Esophagus squamous epithelium (tissue), 5 donors: ENCODE measurements at regions not wholly inside any gene's neighbourhood (a gene's known extent, or its start where the extent isn't known, plus 50 kb on each side); places are given as distances from the start of the nearest gene placed in this dataset.

Experiments used
- DNase-seq: peaks from one replicate; lab custom pipeline; 2025; lab: John Stamatoyannopoulos, UW
- H3K27ac ChIP-seq, 4 donors: fragments of 200-600 bp; sonication (generic); one replicate each; pipeline ENCODE4 v1.5.1; 2016 to 2019; ENCODE audit warnings: mild to moderate bottlenecking in 1 of 4
- H3K27me3 ChIP-seq, 4 donors: fragments of 200-600 bp; sonication (generic); 1 replicate in 3 of 4; 2 replicates in 1 of 4; pipeline versions ENCODE4 v1.5.1 to v1.6.0; 2017 to 2021; ENCODE audit warnings: antibody characterized with exemption in 1 of 4
- H3K36me3 ChIP-seq, 3 donors: fragments of 200-600 bp; sonication (generic); one replicate each; pipeline ENCODE4 v1.5.1; 2016 to 2019
- H3K4me1 ChIP-seq, 3 donors: fragments of 200-600 bp; sonication (generic); one replicate each; pipeline ENCODE4 v1.5.1; 2017 to 2019
- H3K4me3 ChIP-seq, 4 donors: fragments of 200-600 bp; sonication (generic); 1 replicate in 3 of 4; 2 replicates in 1 of 4; pipeline ENCODE4 v1.5.1; 2016 to 2019; ENCODE audit warnings: mild to moderate bottlenecking in 2 of 4, moderate library complexity in 1 of 4
- H3K9me3 ChIP-seq, 3 donors: fragments of 200-600 bp; sonication (generic); one replicate each; pipeline ENCODE4 v1.5.1; 2016 to 2019
- POLR2A ChIP-seq, 4 donors: fragments of 450-650 bp; IDR thresholded peaks; one replicate each; pipeline ENCODE4 v1.6.1; 2017; ENCODE audit warnings: antibody characterized with exemption in 4 of 4, mild to moderate bottlenecking in 4 of 4, moderate library complexity in 3 of 4
- WGBS, 2 donors: methylation state at CpG; one replicate each; pipeline ENCODE4 v1.1.5; 2018; 5-methylcytosine and 5-hydroxymethylcytosine counted together
- intact Hi-C: fragments of 100-400 bp; cut with DNase I; formaldehyde crosslinking; loops from one replicate; pipeline ENCODE4 v1.15.0; 2022
- TF ChIP-seq, protein P1 (sequence below), 6 experiments: fragments of 450-650 bp in 4 of 6; fragments of 200-600 bp in 2 of 6; sonication (generic) in 2 of 6; IDR thresholded peaks; one replicate each; pipeline ENCODE4 v1.5.1; 2016 to 2019; ENCODE audit warnings: antibody characterized with exemption in 6 of 6, mild to moderate bottlenecking in 4 of 6, moderate library complexity in 4 of 6
- donor health status: DM: yes; HTN: yes; CAD: no.

DNA sequence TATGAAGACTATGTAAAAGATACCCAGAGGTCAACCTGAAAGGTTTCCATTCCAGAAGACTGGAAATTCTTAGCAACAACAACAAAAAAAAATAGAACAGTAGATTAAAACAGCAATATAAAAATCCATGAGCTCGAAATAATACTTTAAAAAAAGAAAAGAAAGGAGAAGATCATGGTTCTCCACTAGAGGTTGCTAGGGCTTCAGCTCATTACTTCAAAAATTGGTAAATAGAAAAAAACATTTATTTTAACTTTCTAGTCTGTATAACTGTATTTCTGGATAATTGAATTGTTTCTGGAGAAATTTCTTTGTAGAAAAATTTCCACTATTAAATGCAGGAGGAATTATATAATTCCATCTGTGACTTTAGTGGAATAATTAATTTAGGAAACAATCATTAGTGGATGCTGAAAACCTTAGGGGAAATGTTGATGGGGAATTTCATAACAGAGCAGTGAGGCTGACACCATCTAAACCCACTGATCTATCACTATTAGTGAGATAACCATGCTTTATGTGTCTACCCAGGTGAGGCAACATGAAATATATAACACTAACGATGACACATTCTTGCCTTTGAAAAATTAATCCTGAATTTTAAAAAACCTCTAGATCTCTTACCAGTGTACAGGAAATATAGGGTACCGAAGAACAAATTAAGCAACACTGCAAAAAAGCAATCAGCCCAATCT, 62.5 kb upstream of the SNRK start:
- TF ChIP-seq, protein P1, sequence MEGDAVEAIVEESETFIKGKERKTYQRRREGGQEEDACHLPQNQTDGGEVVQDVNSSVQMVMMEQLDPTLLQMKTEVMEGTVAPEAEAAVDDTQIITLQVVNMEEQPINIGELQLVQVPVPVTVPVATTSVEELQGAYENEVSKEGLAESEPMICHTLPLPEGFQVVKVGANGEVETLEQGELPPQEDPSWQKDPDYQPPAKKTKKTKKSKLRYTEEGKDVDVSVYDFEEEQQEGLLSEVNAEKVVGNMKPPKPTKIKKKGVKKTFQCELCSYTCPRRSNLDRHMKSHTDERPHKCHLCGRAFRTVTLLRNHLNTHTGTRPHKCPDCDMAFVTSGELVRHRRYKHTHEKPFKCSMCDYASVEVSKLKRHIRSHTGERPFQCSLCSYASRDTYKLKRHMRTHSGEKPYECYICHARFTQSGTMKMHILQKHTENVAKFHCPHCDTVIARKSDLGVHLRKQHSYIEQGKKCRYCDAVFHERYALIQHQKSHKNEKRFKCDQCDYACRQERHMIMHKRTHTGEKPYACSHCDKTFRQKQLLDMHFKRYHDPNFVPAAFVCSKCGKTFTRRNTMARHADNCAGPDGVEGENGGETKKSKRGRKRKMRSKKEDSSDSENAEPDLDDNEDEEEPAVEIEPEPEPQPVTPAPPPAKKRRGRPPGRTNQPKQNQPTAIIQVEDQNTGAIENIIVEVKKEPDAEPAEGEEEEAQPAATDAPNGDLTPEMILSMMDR (IDR thresholded peaks at IDR 0.05) = peak in 5 of 6 experiments; percentile 20 to 57 (median 39)
- no peak for TF ChIP-seq POLR2A (IDR thresholded peaks at IDR 0.05)
- H3K27ac ChIP-seq = no peak overlapping the region
- H3K4me1 ChIP-seq = no peaks in the 10 kb centered on the region
- intact Hi-C loops = no loop called here
- no peak overlapping the region for H3K4me3 ChIP-seq
- H3K9me3 ChIP-seq = peaks cover 0 to 3% (median 3%) of the 10 kb centered on the region in 3 donors
- no peak for DNase-seq
- no peaks in the 10 kb centered on the region for H3K36me3 ChIP-seq
- no peaks in the 10 kb centered on the region for H3K27me3 ChIP-seq
- WGBS, 2 donors = 55 to 68% methylated on average over 3 of the region's 3 CpGs

DNA sequence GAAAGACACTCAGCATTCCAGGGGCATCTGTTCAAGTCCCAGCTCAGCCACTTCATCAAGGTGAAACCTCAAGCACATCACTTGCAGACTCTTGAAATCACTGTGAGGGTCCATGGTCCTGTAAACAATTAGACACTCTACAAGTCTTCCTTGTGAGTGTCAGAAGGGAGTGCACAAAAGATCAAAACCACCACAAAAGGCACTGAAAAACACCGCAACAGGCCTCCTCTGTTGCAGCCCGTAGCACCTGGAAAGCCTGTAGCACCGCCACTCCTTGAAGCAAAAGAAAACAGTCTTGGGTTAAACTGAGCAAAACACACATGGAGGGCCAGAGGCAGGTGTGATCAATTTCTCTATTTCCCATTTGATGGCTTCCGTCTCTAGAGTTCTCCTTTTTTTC, 63.8 kb upstream of the SNRK start:
- no peak for DNase-seq
- H3K27ac ChIP-seq = no peak overlapping the region
- WGBS, 2 donors = 90% methylated on average over 4 of the region's 4 CpGs
- no peaks in the 10 kb centered on the region for H3K27me3 ChIP-seq
- TF ChIP-seq, protein P1 (IDR thresholded peaks at IDR 0.05) = no peak
- no peak for TF ChIP-seq POLR2A (IDR thresholded peaks at IDR 0.05)
- peaks cover 0 to 3% (median 0%) of the 10 kb centered on the region in 3 donors for H3K9me3 ChIP-seq
- no peaks in the 10 kb centered on the region for H3K4me1 ChIP-seq
- H3K4me3 ChIP-seq = no peak overlapping the region
- no peaks in the 10 kb centered on the region for H3K36me3 ChIP-seq
- intact Hi-C loops = no loop called here

DNA sequence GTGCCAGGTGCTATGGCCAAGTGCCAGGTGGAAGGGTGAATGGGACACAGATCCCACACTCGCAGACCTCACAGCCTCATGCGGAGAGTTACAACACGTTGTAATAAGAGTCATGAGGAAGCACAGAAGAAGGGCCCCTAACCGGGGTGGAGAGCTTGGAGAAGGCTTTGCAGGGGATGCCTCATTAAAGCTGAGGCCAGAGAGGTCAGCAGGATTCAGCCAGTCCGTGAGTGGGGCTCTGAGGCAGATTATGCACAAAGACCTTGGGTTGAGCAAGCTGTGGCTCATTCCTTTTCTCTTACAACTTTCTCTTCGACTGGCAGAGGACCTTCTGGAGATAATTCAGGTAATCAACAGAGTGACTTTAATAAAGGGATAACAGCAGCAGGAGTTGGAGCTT, 65.3 kb upstream of the SNRK start:
- Histone ChIP-seq H3K27ac (no peak overlapping the region), H3K9me3 (no peaks in the 10 kb centered on the region), H3K36me3 (no peaks in the 10 kb centered on the region), H3K4me1 (no peaks in the 10 kb centered on the region), H3K27me3 (no peaks in the 10 kb centered on the region), H3K4me3 (no peak overlapping the region)
- TF ChIP-seq POLR2A (IDR thresholded peaks at IDR 0.05) = no peak
- TF ChIP-seq, protein P1 (IDR thresholded peaks at IDR 0.05) = no peak
- intact Hi-C loops = no loop called here
- no peak for DNase-seq
- 60 to 65% methylated on average over 5 of the region's 6 CpGs for WGBS, 2 donors

DNA sequence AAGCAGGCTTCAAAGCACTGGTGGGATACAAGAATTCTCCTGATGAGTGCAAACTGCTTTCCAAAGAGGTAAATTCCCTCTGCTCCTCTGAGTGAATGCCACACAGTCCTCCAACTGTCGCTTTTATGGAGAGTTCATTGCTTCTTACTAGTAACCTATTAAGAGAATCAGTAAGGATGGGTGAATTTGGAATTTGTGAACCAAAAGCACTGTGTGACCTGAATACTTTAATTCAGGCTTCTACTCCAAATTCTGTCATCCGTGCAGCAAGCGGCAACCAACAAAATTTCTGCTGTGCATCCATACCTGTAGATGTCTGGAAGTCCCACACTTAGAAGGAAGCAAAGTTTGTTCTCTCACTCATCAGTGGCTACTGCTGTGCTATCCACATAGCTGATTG, 66.7 kb upstream of the SNRK start:
- no peak overlapping the region for H3K27ac ChIP-seq
- intact Hi-C loops = no loop called here
- H3K4me1 ChIP-seq = peaks cover 0 to 6% (median 0%) of the 10 kb centered on the region in 3 donors
- no peak overlapping the region for H3K4me3 ChIP-seq
- 93 to 97% methylated on average over 3 of the region's 3 CpGs for WGBS, 2 donors
- no peaks in the 10 kb centered on the region for H3K9me3 ChIP-seq
- no peaks in the 10 kb centered on the region for H3K36me3 ChIP-seq
- DNase-seq = no peak
- TF ChIP-seq, protein P1 (IDR thresholded peaks at IDR 0.05) = no peak
- TF ChIP-seq POLR2A (IDR thresholded peaks at IDR 0.05) = no peak
- H3K27me3 ChIP-seq = no peaks in the 10 kb centered on the region

DNA sequence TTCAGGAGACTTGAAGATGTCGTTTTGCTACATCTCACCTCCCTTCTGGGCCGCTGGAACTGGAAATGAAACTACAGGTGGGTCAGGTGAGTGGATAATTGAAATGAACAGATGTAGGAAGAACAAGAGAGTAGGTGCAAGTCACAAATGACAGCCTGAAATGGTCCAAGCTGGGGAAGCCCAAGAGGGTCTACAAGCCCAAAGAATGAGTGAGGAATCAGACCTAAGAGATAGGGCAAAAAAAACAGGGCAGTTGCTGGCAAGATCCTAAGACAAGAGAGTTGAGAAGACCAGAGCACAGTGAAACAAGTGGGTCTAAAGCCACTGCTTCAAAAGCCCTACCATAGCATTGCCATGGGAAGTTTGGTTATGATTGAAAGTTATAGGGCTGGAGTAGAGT, 67.4 kb upstream of the SNRK start:
- H3K27me3 ChIP-seq = no peaks in the 10 kb centered on the region
- DNase-seq = no peak
- H3K36me3 ChIP-seq = no peaks in the 10 kb centered on the region
- peaks cover 0 to 11% (median 0%) of the 10 kb centered on the region in 3 donors for H3K4me1 ChIP-seq
- 80 to 83% methylated on average over 2 of the region's 2 CpGs for WGBS, 2 donors
- no peak overlapping the region for H3K4me3 ChIP-seq
- no peaks in the 10 kb centered on the region for H3K9me3 ChIP-seq
- intact Hi-C loops = no loop called here
- H3K27ac ChIP-seq = no peak overlapping the region
- no peak for TF ChIP-seq POLR2A (IDR thresholded peaks at IDR 0.05)
- TF ChIP-seq, protein P1 (IDR thresholded peaks at IDR 0.05) = no peak
